A673 (cell line): ENCODE measurements at regions not wholly inside any gene's neighbourhood (a gene's known extent, or its start where the extent isn't known, plus 50 kb on each side); places are given as distances from the start of the nearest gene placed in this dataset.

Experiments used
- BruUV-seq: library from RNA; stranded (reverse); fragments of 400-500 nt; replicated peaks from 2 replicates; lab custom pipeline; 2021; lab: Mats Ljungman, UMichigan
- CTCF ChIA-PET: fragments of 300-600 bp; sonication (Branson Sonifier 250); formaldehyde crosslinking; loops from one replicate; lab custom pipeline; 2022; ENCODE audit warnings: antibody characterized with exemption; lab: Charles Lee
- POLR2A ChIA-PET: fragments of 300-600 bp; sonication (Branson Sonifier 250); formaldehyde crosslinking; loops from one replicate; lab custom pipeline; 2022; ENCODE audit warnings: antibody characterized with exemption; ENCODE audit not compliant: low non-redundant PET; lab: Charles Lee
- DNase-seq: peaks from one replicate; pipeline ENCODE4 v3.0.0-alpha.2; 2015; ENCODE audit warnings: low spot score
- H3K27ac ChIP-seq: fragments of 200-600 bp; sonication (generic); 2 replicates; pipeline ENCODE4 v1.5.1; 2016; ENCODE audit warnings: mixed run types, low read depth, mild to moderate bottlenecking, mixed read lengths, antibody characterized with exemption, low read length; ENCODE audit not compliant: poor library complexity, severe bottlenecking
- H3K27me3 ChIP-seq: fragments of 200-600 bp; sonication (generic); replicated peaks from 2 replicates; pipeline ENCODE4 v1.6.1; 2017; ENCODE audit warnings: mixed run types, low read depth, mild to moderate bottlenecking, mixed read lengths, antibody characterized with exemption, low read length; ENCODE audit not compliant: insufficient read depth, poor library complexity
- H3K36me3 ChIP-seq: fragments of 200-600 bp; sonication (generic); 2 replicates; pipeline ENCODE4 v1.6.1; 2016; ENCODE audit warnings: mixed run types, mild to moderate bottlenecking, mixed read lengths, antibody characterized with exemption, low read length; ENCODE audit not compliant: insufficient read depth, poor library complexity, severe bottlenecking
- H3K4me1 ChIP-seq: fragments of 200-600 bp; sonication (generic); 2 replicates; pipeline ENCODE4 v1.6.1; 2017; ENCODE audit warnings: mixed run types, mild to moderate bottlenecking, mixed read lengths, antibody characterized with exemption, low read length; ENCODE audit not compliant: insufficient read depth, poor library complexity, severe bottlenecking
- H3K4me3 ChIP-seq: fragments of 200-600 bp; sonication (generic); 2 replicates; pipeline ENCODE4 v1.5.1; 2016; ENCODE audit warnings: low read depth, mixed run types, mild to moderate bottlenecking, mixed read lengths, low read length; ENCODE audit not compliant: poor library complexity, severe bottlenecking
- H3K9me3 ChIP-seq: fragments of 200-600 bp; sonication (generic); 2 replicates; pipeline ENCODE4 v1.6.1; 2016; ENCODE audit warnings: mixed run types, low read depth, mild to moderate bottlenecking, mixed read lengths, antibody characterized with exemption, low read length; ENCODE audit not compliant: poor library complexity, severe bottlenecking
- EZH2 ChIP-seq: fragments of 200-600 bp; sonication (generic); IDR thresholded peaks from 2 replicates; pipeline ENCODE4 v1.6.1; 2017; ENCODE audit warnings: borderline replicate concordance, low read depth, mild to moderate bottlenecking, mixed read lengths, antibody characterized with exemption, low read length; ENCODE audit not compliant: poor library complexity, severe bottlenecking
- intact Hi-C: fragments of 100-400 bp; cut with micrococcal nuclease; formaldehyde crosslinking; loops from one replicate; pipeline ENCODE4 v1.10.0; 2022; ENCODE audit not compliant: unreplicated experiment
- TF ChIP-seq, protein P1 (sequence below): fragments of 300-800, 200-600 bp; sonication (generic); conservative IDR thresholded peaks from 2 replicates; pipeline ENCODE4 v1.5.1; 2017; ENCODE audit warnings: low read depth, mild to moderate bottlenecking, antibody characterized with exemption, low read length, moderate library complexity, mixed read lengths

- CTCF ChIA-PET, result no interaction called here
- H3K4me3 ChIP-seq, result no peak overlapping the region
- no peak overlapping the region for H3K27ac ChIP-seq
- no peaks in the 10 kb centered on the region for H3K9me3 ChIP-seq
- no peaks in the 10 kb centered on the region for H3K4me1 ChIP-seq
- no TSS peak for BruUV-seq
- no peak for TF ChIP-seq EZH2
- TF ChIP-seq, protein P1, sequence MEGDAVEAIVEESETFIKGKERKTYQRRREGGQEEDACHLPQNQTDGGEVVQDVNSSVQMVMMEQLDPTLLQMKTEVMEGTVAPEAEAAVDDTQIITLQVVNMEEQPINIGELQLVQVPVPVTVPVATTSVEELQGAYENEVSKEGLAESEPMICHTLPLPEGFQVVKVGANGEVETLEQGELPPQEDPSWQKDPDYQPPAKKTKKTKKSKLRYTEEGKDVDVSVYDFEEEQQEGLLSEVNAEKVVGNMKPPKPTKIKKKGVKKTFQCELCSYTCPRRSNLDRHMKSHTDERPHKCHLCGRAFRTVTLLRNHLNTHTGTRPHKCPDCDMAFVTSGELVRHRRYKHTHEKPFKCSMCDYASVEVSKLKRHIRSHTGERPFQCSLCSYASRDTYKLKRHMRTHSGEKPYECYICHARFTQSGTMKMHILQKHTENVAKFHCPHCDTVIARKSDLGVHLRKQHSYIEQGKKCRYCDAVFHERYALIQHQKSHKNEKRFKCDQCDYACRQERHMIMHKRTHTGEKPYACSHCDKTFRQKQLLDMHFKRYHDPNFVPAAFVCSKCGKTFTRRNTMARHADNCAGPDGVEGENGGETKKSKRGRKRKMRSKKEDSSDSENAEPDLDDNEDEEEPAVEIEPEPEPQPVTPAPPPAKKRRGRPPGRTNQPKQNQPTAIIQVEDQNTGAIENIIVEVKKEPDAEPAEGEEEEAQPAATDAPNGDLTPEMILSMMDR, result no peak
- no peaks in the 10 kb centered on the region for H3K36me3 ChIP-seq
- POLR2A ChIA-PET, result no interaction called here
- intact Hi-C loops, result no loop called here
- no peak for DNase-seq
- peaks cover 58% of the 10 kb centered on the region for H3K27me3 ChIP-seq
Measured at GRCh38 chr1:112188611-112189010, 199.1 kb upstream of the KCND3 start.

DNA sequence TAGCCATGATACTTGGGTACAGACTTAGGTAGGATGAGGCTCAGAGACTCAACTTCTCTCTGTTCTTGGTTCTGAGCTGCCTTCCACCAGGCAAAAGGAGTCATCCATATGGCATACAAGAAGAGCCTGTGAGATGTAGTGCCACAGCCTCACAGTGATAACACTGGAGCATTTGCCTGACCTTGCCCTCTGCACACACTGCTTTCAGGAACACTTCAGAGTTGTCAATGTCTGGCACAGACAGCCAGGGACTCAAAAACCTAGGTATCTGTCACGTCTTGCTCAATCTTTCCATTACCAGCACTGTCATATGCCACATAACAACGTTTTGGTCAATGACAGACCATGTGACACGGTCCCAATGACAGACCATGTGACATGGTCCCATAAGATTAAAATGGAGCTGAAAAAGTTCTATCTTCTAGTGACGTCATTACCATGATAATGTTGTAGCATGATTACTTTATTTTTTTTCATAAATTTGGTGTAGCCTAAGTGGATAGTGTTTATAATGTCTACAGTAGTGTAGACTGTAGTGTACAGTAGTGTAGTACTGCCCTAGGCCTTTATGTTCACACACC lies 199.9 kb upstream of the CTTNBP2NL start:
- TF ChIP-seq EZH2, result no peak
- TF ChIP-seq, protein P1, result no peak
- intact Hi-C loops, result no loop called here

DNA sequence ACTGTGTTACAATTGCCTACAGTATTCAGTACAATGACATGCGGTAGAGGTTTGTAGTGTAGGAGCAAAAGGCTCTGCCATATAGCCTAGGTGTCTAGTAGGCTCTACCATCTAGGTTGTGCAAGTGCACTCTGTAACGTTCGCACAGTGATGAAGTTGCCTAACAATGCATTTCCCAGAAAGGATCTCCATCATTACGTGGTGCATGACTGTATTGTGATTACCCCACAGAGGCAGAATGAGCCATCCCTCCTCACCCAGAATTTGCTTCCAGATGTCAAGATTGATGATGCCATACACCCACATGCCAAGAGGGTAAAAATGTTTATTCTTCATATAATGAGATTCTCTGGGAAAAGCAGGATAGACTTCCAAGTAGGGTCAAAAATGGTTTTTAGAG lies 199.3 kb upstream of the CTTNBP2NL start:
- ChIA-PET CTCF (no interaction called here), POLR2A (no interaction called here)
- Histone ChIP-seq H3K4me3 (no peak overlapping the region), H3K27ac (no peak overlapping the region), H3K36me3 (no peaks in the 10 kb centered on the region), H3K9me3 (no peaks in the 10 kb centered on the region), H3K27me3 (peaks cover 36% of the 10 kb centered on the region), H3K4me1 (no peaks in the 10 kb centered on the region)
- no peak for DNase-seq
- intact Hi-C loops, result no loop called here
- BruUV-seq, result no TSS peak
- TF ChIP-seq, protein P1, result no peak
- TF ChIP-seq EZH2, result no peak

More for the DNA sequence above, 199.9 kb upstream of the CTTNBP2NL start:
- Histone ChIP-seq H3K36me3 (no peaks in the 10 kb centered on the region), H3K27me3 (peaks cover 41% of the 10 kb centered on the region), H3K4me3 (no peak overlapping the region), H3K4me1 (no peaks in the 10 kb centered on the region), H3K27ac (no peak overlapping the region), H3K9me3 (no peaks in the 10 kb centered on the region)
- POLR2A ChIA-PET, result no interaction called here
- CTCF ChIA-PET, result no interaction called here
- DNase-seq, result no peak
- no TSS peak for BruUV-seq
